ENCODE measurements at regions not wholly inside any gene's neighbourhood (a gene's known extent, or its start where the extent isn't known, plus 50 kb on each side); places are given as distances from the start of the nearest gene placed in this dataset.

DNA sequence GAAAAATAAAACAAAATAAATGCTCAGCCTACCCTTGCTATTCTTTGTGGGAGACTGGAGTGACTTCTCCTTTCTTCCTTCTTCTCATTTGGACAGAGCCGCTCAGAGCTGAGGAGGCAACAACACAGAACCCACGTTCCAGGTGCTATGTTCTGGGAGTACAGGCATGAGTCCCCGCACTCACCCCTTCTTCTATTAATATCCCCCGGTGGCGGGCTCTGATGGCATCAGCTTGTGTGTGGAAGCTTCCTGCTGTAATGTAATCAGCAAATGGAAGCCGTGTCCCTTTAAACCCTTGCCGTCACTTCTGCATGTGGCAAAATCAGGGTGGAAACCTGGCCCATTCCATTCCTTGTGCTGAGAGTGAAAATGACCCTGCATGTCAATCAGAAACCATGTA lies 116.9 kb upstream of the ADARB2 start:
- intact Hi-C loops (cut with micrococcal nuclease), result no loop called here

DNA sequence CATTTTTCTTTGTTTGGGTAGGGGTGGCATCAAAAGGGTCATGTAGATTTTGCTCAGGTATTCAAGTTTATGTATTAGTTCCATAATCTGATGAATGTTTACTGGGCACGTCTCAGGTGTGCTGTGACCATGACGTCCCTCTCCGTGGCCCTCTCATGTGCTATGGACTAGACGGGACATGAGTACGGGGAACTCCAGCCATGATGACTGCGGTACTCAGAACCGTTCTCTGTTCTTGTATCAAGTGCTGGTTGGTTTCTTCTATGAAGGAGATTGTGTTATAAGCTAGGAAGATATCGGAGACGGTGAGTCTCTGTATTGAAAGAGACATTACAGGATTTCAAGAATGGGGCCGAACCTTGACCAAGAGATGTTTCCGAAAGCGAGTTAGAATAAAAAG lies 116.5 kb upstream of the ADARB2 start:
- intact Hi-C loops (cut with micrococcal nuclease), result no loop called here

DNA sequence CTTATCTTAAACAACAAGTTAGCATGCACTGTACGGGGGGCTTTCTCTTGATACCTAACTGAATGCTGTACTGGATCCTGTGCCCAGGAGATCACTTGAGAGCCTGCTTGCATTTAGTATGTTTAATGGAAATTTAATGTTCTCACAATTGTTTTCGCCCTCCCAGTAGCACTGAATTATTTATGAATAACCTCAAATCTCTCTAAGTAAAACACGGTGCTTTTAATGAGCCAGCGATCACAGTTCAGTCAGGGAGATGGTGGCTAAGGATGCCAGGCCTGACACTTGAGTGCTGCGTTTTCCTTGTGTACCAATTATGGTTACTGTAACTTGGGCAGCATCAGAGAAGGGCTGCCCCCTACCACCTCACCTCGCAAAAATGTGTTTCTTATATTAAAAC lies 115.5 kb upstream of the ADARB2 start:
- intact Hi-C loops (cut with micrococcal nuclease), result no loop called here

DNA sequence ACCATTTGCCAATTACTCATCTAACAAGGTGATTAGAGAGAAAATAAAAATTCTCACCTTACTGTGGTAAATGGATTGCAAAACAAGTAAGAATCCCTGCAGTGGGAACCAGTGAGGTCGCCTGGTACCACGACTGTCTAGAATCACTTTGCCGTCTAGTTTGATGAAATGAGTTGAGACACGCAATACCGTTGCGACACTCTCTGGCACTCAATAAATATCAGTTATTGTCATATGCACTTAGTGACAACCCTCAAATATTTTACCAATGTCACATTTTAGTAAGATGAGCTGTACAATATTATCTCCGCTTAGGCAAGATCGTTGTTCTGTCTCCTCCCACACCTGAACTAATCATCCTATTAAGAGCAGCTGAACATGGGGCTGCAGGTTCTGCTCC lies 114.4 kb upstream of the ADARB2 start:
- intact Hi-C loops (cut with micrococcal nuclease), result no loop called here

DNA sequence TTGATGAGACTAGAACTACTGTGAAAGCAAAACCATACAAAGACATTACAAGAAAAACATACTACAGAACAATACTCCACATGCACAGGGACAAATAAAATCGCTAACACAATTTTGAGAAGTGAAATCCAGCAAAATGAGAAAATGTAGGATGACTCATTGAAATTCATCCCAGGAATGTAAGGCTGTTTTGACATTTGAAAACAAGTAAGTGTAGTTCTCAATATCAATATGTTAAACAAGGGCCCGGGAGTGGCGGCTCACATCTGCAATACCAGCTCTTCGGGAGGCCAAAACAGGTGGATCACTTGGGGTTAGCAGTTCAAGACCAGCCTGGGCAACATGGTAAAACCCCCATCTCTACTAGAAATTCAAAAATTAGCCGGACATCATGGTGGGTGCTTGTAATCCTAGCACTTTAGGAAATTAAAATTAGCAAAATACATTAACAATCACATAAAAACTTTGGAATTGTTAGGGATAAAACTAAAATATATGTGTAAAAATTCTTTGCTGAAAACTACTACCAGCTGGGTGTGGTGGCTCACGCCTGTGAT lies 113.7 kb upstream of the ADARB2 start:
- intact Hi-C loops (cut with micrococcal nuclease), result no loop called here

DNA sequence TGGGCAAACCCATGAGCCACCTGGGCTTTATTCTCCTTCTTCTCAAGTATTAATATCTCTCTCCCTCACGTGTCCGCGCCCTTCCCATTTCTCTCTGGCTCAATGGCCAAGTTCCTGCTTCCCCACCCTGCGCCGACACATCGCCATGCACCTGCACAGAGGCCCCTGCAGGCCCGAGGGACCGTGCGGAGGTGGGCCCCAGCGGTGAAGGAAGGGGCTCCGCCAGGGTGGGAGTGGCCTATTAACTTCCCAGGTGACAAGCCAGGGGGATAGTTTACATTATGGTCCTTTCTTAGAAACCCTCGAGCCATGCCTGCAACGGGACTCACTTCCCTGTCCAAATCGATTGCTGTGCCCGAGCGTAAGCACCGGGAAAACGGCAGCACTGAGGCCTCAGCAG lies 110.0 kb upstream of the ADARB2 start:
- intact Hi-C loops (cut with micrococcal nuclease), result no loop called here

DNA sequence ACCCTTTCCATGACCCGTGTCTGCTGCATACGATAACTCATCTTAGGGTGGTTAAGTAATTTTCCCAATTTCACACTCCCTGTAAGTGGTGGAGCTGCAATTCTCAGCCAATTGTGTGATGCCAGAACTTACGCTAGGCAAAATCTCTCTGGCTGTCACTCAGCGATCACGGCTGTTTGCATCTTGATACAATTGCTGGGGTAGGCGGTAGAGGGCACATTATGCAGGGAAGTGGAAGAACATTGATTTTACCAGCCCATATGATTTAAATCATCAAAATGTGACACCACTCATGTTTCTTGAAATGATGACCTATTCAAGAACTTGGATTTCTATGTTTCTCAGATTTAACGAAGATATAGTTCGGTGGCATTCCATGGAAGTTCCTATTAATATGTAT lies 108.7 kb upstream of the ADARB2 start:
- intact Hi-C loops (cut with micrococcal nuclease), result no loop called here

DNA sequence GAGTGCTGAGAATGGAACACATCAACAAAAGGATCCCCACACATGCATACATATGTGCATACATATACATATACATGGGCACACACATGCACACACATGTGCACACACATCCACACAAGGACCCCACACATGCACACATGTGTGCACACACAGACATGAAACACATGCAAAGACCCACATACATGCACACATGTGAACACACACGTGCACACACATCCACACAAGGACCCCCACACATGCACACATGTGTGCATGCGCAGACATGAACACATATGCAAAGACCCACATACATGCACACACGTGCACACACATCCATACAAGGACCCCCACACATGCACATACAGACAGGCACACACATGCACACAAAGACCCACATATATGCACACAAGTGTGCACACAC lies 104.4 kb upstream of the ADARB2 start:
- intact Hi-C loops (cut with micrococcal nuclease), result no loop called here

DNA sequence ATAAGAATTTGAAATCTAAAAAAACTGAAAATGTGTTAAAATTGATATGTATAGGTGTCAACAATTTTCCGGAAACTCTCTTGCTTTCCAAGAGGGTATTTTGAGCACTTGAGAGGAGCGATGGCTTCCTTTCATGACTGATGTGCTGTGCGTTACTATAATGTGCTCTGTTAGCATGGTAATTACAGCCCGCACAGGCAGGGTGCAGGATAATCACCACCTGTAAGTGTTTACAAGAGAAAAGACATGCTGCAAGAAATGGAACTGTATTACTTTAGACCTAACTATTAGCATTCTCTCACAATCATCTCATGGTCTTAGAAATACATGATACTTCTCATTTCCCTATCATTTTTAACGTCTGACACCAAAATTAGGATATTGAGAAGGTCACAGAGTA lies 92.4 kb upstream of the ADARB2 start:
- intact Hi-C loops (cut with micrococcal nuclease), result no loop called here

DNA sequence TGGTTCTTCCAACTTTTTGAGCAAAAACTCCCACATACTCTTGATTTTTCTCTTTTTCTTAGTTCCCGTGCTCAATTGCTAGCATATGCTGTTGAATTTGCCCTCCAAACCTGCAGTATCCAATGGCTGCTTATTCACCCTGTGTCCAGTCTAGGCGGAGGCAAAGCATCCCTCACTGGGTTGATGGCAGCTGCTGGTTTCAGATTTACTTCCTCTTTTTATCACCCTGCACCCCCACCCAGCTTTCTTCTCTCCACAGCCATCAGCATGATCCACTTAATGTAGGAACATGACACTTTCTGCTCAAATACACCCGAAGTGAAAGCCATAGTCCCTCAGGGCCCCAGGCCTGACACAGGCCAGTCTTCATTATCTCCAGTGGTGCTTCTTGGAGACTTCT lies 87.6 kb upstream of the ADARB2 start:
- intact Hi-C loops (cut with micrococcal nuclease), result no loop called here

DNA sequence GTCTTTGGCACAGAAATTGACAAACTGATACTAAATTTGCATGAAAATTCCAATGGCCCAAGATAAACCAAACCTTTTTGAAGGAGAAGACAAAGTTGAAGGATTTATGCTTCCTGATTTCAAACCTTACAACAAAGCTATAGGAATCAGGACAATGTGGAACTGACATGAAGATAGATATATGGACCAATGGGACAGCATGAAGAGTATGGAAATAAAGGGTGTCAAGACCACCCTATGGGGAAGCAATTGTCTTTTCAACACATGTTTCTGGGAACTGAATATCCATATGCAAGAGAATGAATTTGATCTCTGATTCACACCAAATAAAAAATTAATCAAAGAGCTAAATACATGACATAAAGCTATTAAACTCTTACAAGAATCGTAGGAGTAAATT lies 77.2 kb upstream of the ADARB2 start:
- intact Hi-C loops (cut with micrococcal nuclease), result no loop called here

DNA sequence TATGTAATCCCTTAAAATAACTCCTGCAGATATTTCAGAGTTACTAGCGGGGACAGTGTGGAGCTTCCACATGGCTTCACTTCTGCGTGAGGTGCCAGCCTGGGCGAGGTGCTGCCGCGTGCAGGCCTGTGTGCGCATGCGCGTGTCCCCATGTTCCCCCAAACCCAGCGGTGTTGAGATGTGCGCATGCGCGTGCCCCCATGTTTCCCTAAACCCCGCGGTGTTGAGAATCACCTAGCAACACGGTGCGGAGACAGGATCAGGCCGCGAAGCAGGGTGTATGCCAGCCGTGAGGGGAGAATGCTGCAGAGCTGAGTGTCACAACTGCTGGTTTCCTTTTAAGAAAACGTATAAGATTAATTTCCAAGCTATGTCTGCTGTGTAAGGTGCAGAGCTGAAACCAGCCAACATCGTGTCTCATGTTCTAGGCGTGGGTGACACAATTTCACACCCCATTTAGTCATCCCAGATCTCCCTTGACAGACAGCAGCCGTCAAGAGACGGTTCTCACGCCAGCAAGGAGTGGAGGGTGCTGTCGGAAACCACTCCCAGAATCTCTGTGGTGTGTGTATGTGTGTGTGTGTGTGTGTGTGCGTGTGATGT lies 71.9 kb upstream of the ADARB2 start:
- intact Hi-C loops (cut with micrococcal nuclease), result no loop called here

DNA sequence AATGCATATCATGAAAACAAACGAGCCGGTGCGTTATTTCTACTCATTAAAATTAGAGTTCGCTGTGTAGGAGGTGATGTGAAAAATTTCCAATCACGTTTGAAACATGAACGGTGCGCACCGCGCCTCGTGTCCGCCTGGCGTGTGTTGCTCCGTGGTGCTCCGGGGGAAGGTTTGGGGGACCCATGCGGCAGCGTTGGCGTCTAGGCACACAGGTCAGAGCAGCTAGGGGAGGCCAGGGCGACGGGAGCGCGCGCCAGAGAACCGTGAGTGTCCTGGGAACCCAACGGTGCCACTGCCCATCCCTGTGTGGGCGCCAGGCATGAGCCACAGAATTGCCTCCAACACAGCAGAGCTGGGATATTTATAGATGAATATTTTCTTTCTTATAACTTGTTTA lies 70.6 kb upstream of the ADARB2 start:
- intact Hi-C loops (cut with micrococcal nuclease), result no loop called here

DNA sequence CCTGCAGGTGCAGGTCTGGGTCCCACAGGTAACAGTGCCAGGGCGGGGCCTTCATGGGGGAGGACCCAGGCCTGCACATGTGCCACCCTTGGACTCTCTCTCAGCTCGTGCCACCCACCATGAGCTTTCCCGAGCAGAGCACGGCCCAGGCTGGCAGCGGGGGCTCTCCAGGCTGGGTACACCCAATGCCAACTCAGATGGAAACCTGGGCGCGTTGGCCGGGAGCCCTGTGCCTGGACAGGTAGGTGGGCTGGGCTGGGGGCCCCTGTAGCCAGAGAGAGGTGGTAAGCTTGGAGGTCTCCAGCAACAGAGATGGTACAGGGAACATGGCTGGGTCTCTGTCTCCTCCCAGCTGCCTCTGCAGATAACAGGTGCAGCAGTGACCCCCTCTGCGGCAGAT lies 69.9 kb upstream of the ADARB2 start:
- intact Hi-C loops (cut with micrococcal nuclease), result no loop called here

DNA sequence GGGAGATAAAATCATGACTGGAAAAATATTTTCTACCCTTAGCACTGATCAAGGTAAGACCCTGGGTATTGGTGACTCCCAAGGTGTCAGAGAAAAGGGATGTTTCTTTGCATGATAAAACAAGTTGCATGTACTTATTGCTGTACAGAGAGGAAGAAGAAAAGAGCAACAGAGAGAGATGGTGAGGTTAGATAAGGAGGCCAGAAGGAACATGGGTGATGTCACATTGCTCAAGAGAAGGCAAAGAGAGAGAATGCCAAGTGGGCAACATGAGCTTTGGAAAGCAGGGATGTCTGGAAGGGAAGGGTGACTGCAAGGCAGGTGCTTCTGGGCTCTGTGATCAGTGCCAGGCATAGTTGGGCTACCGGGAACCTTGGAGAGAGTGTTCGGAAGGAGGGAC lies 65.1 kb upstream of the ADARB2 start:
- intact Hi-C loops (cut with micrococcal nuclease), result no loop called here

DNA sequence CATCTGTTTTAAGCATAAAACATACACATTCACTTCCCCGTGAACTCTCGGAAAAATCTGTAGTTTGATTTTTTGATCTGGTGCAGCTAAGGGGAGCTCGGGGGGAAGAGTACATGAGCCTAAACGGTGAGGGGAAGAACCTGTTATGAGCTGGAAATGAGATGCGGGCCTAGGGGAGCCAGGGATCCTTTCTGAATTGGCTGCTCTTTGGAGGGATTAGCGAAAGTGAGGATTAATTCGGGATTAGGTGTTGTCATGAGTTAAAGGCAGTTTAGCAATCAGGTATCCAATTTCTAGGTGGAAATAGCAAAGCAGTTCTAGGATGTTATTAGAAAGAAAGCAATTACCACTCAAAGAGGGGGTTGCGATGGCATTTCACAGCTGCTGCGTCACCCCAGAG lies 51.1 kb upstream of the ADARB2 start:
- intact Hi-C loops (cut with micrococcal nuclease), result no loop called here

Data from T-helper 1 cell treated with Interleukin-12 subunit alpha and Interleukin-12 subunit beta and Interleukin-4 antibody, amounts not matched to agents 30 ng/mL and 1 ng/mL, for 36 hours (primary cell).